Right renal cortex interstitium (tissue), 3 donors: ENCODE measurements at regions not wholly inside any gene's neighbourhood (a gene's known extent, or its start where the extent isn't known, plus 50 kb on each side); places are given as distances from the start of the nearest gene placed in this dataset.

ENCODE experiments used
- DNase-seq, 3 donors: peaks; one replicate each; pipeline ENCODE4 v3.0.0-alpha.2; 2013; ENCODE audit warnings: low read depth in 3 of 3, low spot score in 2 of 3

- DNase-seq: no peak
These were observed 91.1 kb upstream of the PLPPR1 start for GRCh38 chr9:100937382-100937781.

- no peak for DNase-seq
These were observed 90.0 kb upstream of the PLPPR1 start for GRCh38 chr9:100938507-100938906.

DNA sequence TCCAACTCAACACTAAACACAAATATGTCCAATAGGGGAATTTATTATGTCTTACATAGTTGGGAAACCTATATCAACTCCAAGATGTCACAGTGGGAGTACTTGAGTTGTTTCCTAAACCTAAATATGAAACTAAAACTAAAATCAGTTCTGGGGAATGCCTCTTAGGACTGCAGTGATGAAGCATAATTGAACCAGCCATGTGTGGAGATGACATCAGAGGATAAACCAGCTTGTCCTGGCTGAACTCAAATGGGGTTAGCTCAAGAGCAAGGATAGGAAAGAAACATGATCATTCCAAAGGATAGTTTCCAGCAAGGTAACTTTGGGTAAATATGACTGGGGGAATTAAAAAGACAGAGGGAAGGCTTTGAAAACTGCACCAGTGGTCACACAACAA, 88.9 kb upstream of the PLPPR1 start:
- no peak for DNase-seq

GRCh38 chr9:100959226-100959625, 69.3 kb upstream of the PLPPR1 start:
- DNase-seq: no peak
